Globus pallidus (tissue), 1 donor: ENCODE measurements at regions not wholly inside any gene's neighbourhood (a gene's known extent, or its start where the extent isn't known, plus 50 kb on each side); places are given as distances from the start of the nearest gene placed in this dataset.
"Not testable (repeated sequence)": the region's sequence is repeated elsewhere in the genome, so short reads cannot be mapped to it uniquely, and the experiment has no call there.

Experiments used
- DNase-seq: peaks from one replicate; pipeline ENCODE4 v3.0.0-alpha.2; 2015; ENCODE audit warnings: low spot score

GRCh38 chr2:239832490-239833268 lies 192.5 kb downstream of the NDUFA10 start:
- DNase-seq: no peak

GRCh38 chr2:239831861-239832489 lies 193.2 kb downstream of the NDUFA10 start:
- no peak for DNase-seq

GRCh38 chr2:239831001-239831731 lies 194.0 kb downstream of the NDUFA10 start:
- DNase-seq: no peak

DNA sequence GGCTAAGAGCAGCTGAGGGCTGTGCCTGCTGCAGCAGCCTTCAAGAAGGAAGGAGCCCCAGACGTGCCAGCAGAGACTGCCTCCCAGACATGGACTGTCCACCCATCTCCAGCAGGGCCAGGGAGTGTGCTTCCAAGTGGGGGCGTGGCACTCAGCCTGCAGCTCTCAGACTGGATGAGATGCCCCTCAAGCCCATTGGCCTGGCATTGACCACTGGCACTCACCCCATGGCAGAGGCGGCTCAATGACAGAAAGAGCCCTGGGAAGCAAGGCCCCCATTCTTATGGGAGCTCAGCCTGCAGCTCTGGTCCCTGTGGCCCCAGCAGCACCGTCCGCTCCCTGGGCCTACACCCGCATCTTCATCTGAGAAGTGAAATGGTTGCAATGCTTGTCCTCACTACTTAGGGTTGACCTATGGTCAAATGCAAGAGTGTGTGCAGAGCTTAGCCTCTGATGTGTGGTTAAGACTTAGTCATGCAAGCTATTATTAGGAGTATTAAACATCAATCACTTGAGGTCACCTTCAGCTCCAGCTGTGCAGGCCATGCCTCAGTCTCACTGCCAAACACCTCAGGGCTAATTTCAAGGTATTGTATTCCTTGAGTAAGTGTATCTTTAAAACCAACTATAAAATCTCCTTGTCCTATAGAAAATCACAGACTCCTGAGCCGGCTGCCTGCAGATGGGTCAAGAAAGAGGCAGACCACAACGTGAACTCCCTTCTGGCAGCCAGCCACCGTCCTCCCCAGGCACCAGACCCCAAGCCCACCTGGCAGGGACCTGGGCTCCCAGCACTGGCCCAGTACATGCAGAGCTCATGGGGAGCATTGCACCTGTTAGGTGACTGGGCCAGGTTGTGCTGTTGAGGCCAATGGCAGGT lies 194.8 kb downstream of the NDUFA10 start:
- DNase-seq: no peak

GRCh38 chr2:239829326-239829725 lies 195.8 kb downstream of the NDUFA10 start:
- DNase-seq: no peak

DNA sequence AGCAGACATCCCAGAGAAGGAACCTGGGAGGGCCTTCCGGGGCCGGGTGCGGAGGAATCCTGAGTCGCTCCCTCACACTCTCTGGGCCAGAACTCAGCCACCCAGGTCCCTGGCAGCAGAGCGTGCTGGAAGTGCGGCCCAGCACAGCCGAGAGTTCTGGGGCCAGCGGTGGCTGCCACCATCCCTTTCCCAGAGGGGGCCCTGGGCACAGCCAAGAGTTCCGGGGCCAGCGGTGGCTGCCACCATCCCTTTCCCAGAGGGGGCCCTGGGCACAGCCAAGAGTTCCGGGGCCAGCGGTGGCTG lies 196.2 kb downstream of the NDUFA10 start:
- not testable (repeated sequence) for DNase-seq

- DNase-seq: no peak
These were observed 196.8 kb downstream of the NDUFA10 start for GRCh38 chr2:239828192-239828972.

- no peak for DNase-seq
These were observed 197.6 kb downstream of the NDUFA10 start for GRCh38 chr2:239827523-239827890.

DNA sequence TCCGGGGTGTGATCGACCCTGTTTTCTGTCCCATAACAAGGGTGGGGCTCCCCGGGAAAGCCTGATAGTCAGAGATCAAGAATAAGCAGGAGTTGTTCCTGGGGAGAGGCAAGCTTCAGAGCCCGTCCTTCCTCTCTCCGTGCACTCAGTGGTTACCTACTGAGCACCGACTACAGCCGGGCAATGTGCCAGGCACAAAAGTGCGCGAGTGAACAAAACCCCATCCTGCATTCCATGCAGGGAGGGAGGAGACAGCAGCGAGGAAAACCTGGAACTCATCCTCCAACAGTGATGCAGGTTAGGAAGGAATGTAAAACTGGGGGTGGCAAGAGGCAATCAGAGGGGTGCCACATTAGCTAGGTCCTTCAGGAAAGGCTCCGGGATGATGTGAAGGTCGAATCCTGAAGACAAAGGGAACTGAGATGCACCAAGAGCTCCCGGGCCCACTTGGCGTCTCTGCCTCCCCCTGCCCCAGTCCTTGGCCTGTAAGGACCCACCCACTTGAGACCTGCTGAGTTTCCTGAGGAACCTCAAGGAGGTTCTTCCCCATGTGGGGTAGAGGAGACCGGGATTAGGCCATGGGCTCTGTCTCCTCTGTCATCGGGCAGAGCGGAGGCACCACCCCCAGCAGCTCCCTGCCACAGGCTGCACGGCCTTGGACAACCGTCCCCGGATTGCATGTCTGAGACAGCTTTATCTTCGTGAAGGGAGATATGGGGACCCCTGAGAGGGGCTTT lies 198.2 kb downstream of the NDUFA10 start:
- no peak for DNase-seq

- no peak for DNase-seq
These were observed 198.8 kb downstream of the NDUFA10 start for GRCh38 chr2:239826376-239826775.

GRCh38 chr2:239825705-239825979 lies 199.5 kb downstream of the NDUFA10 start:
- no peak for DNase-seq

GRCh38 chr2:239824866-239825704 lies 200.1 kb downstream of the NDUFA10 start:
- no peak for DNase-seq

- no peak for DNase-seq
These were observed 201.0 kb downstream of the NDUFA10 start for GRCh38 chr2:239824046-239824694.

DNA sequence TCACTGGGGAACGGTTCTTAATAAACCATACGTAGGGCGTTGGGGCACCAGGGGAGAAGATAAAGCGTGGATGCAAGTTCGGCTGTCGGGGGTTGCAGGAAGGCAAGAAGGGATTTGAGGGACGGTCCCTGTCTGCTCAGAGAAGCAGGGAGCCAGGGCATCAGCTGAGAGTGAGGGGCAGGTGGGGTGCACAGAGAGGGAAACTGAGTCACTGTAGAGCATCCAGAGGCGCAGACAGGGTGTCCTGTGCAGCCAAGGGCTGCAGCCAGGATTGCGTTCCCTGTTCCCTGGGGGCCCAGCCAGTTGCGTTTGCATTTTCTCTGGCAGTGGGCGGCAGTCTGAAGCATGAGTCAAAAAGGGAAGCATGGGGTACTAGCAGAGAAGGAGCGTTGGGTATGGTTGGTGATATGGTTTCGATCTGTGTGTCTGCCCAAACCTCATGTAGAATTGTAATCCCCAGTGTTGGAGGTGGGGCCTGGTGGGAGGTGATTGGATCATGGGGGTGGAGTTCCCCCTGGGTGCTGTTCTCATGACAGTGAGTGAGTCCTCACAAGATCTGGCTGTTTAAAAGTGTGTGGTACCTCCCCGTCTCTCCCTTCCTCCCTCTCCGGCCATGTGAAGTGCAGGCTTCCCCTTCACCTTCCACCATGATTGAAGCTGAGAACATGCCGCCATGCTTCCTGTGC lies 202.9 kb downstream of the NDUFA10 start:
- DNase-seq: no peak

- DNase-seq: no peak
These were observed 203.5 kb downstream of the NDUFA10 start for GRCh38 chr2:239821694-239822075.

DNA sequence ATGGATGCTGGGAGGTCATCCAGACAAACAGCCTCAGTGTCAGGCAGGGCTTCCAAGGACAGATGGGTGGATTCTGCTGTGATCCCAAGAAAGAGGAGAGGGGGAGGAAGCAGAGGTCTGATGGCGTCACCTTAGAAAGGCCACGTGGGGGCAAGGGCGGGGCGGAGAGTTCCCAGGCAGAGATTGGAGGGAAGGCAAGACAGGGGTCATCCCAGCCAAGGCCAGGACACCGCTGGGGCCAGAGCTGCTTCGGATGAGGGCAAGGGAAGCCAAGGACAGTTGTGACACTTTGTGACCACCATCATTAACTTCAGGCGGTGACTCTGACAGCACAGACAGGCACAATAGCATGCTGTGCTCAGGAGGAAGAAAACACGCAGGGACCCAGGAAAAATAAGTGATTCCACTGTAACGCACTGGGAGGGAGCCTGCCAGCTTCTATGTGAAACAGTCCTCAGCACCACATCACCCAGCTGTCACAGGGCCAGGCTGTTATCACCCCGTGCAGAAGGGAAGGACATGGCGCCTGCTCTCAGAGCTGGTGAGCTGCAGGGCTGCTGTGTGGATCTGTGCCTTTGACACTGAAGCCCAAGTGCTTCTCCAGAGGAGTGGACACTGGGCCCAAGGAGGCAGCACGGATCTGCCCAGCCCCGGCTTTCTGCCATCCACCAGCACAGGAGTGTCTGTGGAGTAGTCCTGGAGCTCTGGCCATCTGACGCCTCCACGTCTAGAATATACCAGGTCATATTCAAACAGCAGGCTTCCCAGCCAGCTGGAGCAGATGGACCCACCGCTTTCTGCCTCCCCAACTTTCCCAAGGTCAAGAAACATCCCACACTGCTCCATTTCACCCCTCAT lies 204.1 kb downstream of the NDUFA10 start:
- DNase-seq: peak; percentile 30

DNA sequence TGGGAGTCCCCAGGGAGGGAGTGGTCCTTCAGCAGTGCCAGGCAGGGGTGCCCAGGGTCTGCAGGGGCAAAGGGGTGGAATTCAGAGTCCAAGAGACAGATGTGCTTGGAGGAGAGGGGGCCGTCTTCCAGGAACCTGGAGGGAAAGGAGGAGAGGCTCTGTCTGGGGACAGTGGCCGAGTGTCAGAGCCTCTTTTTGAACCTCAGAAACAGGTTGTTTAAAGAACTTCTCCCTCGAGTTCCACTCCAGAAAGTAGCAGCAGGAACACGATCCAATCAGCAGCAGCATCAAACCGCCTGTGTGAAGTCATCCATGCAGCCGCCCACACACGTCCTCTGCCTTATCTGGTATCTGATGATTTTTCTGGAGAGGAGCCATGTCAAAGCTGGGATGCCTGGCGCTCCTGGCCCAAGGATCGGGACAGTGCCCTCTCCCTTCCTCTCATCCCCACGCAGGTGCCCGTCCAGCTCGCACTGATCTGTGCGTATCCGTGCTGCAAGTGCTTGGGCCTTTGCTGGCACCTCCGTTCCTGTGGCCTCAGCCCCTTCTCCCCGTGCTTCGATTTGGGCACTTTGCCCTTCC lies 205.1 kb downstream of the NDUFA10 start:
- DNase-seq: no peak
